Astrocyte of the cerebellum (primary cell): ENCODE measurements at regions not wholly inside any gene's neighbourhood (a gene's known extent, or its start where the extent isn't known, plus 50 kb on each side); places are given as distances from the start of the nearest gene placed in this dataset.

Experiments
- DNase-seq: peaks from one replicate; pipeline ENCODE4 v3.0.0-alpha.2; 2011; ENCODE audit warnings: low read depth
- H3K4me3 ChIP-seq: 2 replicates; pipeline ENCODE4 v1.5.1; 2011; ENCODE audit warnings: mild to moderate bottlenecking, low read depth, low read length, moderate library complexity
- in situ Hi-C: cut with HindIII; loops from 2 replicates; pipeline ENCODE4 v1.10.0; 2017; ENCODE audit warnings: low sequenced_read_pairs
- TF ChIP-seq, protein P1 (sequence below): IDR thresholded peaks from 2 replicates; pipeline ENCODE4 v1.5.1; 2012; ENCODE audit warnings: low read length, low read depth, moderate library complexity, mild to moderate bottlenecking; ENCODE audit errors: missing control alignments

DNA sequence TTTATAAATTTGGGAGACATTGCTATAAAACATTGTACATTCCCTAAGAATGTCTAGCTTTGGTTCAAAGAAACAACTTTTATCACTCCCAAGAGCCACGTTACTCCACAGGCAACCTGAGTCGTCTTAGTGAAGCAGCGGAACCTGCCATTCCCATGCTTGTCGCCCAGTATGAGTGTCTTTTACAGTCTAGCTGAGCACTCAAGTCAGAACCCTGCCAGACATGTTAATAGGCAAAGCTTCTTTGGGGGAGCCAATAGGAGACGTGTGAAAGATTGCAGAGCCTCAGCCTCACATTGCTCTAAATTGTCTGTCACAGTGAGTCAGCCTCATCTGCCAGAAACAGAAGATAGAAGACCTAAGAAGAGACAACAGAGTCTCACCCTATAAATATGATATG is 541.6 kb upstream of the FLRT2 start:
- H3K4me3 ChIP-seq: no peak overlapping the region
- TF ChIP-seq, protein P1, sequence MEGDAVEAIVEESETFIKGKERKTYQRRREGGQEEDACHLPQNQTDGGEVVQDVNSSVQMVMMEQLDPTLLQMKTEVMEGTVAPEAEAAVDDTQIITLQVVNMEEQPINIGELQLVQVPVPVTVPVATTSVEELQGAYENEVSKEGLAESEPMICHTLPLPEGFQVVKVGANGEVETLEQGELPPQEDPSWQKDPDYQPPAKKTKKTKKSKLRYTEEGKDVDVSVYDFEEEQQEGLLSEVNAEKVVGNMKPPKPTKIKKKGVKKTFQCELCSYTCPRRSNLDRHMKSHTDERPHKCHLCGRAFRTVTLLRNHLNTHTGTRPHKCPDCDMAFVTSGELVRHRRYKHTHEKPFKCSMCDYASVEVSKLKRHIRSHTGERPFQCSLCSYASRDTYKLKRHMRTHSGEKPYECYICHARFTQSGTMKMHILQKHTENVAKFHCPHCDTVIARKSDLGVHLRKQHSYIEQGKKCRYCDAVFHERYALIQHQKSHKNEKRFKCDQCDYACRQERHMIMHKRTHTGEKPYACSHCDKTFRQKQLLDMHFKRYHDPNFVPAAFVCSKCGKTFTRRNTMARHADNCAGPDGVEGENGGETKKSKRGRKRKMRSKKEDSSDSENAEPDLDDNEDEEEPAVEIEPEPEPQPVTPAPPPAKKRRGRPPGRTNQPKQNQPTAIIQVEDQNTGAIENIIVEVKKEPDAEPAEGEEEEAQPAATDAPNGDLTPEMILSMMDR: no peak
- in situ Hi-C loops: no loop called here
- DNase-seq: no peak

DNA sequence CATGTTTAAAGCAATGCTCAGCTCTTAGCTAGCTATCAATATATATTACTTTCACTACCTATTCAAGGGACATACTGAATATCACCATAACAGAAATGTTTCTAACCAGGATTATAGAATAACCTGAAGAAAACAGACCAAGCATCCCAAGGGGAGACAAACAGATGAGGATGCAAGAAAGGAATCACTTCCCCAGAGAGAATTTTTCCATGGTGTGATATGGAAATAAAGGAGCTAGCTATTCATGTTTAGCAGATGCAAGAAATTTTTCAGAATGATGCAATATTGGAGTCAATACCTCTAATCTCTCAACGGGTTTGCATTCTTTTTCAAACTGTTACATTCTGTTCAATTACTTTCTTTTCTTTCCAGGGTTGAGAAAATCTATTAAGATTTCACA is 538.9 kb upstream of the FLRT2 start:
- no peak overlapping the region for H3K4me3 ChIP-seq
- DNase-seq: no peak
- TF ChIP-seq, protein P1: no peak
- in situ Hi-C loops: no loop called here

GRCh38 chr14:84998216-84998615 is 531.7 kb upstream of the FLRT2 start:
- no peak overlapping the region for H3K4me3 ChIP-seq
- in situ Hi-C loops: no loop called here
- no peak for DNase-seq
- TF ChIP-seq, protein P1: no peak

- TF ChIP-seq, protein P1: no peak
- no peak for DNase-seq
- in situ Hi-C loops: no loop called here
- H3K4me3 ChIP-seq: no peak overlapping the region
Measured at GRCh38 chr14:85002846-85003245, 527.1 kb upstream of the FLRT2 start.

- TF ChIP-seq, protein P1: no peak
- DNase-seq: no peak
- no peak overlapping the region for H3K4me3 ChIP-seq
- in situ Hi-C loops: no loop called here
Measured at GRCh38 chr14:85003805-85004204, 526.1 kb upstream of the FLRT2 start.

DNA sequence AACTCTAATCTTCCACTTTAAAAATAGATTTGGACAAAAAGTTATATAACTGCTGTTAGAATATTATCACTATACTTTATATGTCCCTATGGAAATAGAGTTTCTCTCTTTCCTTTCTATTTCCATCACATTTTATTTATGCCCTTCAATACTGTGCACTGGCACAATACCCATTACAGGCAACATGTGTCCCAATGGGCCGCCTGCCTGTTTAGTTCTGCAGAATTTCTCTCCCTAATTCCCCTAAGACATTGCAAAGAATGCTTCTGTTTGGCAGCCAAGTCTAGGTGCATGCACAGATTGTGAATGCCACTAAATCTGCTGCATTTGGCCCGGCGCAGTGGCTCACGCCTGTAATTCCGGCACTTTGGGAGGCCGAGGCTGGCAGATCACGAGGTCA is 520.4 kb upstream of the FLRT2 start:
- no peak overlapping the region for H3K4me3 ChIP-seq
- no peak for DNase-seq
- TF ChIP-seq, protein P1: no peak
- in situ Hi-C loops: no loop called here

DNA sequence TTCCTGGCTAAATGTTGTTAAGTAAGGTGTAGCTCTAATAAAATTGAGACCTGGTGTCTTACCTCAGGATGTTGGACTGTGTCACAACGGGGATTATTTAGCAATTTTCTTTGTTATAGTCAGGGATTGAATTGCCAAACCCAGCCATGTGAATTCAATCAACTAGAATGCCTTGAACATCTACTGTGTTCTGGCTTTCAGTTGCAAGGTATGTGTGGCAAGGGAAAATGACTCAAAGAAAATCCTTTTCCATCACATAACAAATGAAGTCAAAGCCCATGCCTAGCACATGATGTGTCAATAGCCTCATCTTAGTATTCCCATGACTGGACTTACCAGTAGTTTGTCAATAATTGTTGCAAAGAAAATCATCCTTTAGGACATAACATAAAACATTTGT is 519.8 kb upstream of the FLRT2 start:
- DNase-seq: no peak
- H3K4me3 ChIP-seq: no peak overlapping the region
- TF ChIP-seq, protein P1: no peak
- in situ Hi-C loops: no loop called here
